Esophagus squamous epithelium (tissue), 4 donors: ENCODE measurements at regions not wholly inside any gene's neighbourhood (a gene's known extent, or its start where the extent isn't known, plus 50 kb on each side); places are given as distances from the start of the nearest gene placed in this dataset.

Experiments
- POLR2A ChIP-seq, 4 donors: fragments of 450-650 bp; IDR thresholded peaks; one replicate each; pipeline ENCODE4 v1.6.1; 2017; ENCODE audit warnings: antibody characterized with exemption in 4 of 4, mild to moderate bottlenecking in 4 of 4, moderate library complexity in 3 of 4
- TF ChIP-seq, protein P1 (sequence below), 6 experiments: fragments of 450-650 bp in 4 of 6; fragments of 200-600 bp in 2 of 6; sonication (generic) in 2 of 6; IDR thresholded peaks; one replicate each; pipeline ENCODE4 v1.5.1; 2016 to 2019; ENCODE audit warnings: antibody characterized with exemption in 6 of 6, mild to moderate bottlenecking in 4 of 6, moderate library complexity in 4 of 6

DNA sequence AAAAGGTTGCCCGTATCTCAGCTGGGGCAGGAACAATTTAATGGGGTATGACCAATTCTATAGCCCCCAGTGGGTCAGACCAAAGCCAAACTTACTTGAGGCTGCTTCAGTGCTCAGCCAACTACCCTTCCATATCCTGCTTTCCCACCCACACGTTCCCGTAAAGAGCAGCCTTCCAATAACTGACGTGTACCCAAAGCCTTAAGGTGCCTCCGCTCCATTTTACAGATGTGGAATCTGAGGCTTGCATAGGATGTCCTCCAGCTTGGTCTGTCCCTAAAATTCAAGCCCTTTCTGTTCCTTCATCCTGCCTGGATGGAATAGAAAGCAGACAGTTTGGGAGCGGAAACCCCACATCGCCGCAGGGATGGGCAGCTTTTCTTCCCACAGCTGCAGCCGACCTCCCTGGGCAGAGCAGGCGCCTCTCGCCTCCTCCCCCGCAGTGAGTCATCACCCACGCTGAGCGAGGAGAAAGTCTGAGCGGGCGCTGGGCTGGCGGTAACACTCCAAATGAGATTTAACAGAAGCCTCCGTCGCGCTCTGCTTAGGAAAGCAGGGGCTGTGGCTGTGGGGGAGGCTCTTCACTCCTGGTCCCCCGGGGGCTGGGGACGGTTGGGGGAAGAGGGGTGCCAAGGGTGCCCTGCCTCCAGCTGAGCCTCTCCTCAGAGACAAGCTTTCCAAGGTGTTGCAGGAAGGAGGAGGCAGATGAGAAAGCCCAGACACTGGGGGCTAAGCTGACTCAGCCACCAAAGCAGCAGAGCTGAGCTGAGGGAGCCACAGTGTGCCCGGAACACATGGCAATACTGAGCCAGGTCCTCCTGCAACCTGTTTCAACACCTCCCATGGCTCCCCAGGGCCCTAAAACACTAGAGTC lies 57.8 kb upstream of the HRH1 start:
- TF ChIP-seq, protein P1, sequence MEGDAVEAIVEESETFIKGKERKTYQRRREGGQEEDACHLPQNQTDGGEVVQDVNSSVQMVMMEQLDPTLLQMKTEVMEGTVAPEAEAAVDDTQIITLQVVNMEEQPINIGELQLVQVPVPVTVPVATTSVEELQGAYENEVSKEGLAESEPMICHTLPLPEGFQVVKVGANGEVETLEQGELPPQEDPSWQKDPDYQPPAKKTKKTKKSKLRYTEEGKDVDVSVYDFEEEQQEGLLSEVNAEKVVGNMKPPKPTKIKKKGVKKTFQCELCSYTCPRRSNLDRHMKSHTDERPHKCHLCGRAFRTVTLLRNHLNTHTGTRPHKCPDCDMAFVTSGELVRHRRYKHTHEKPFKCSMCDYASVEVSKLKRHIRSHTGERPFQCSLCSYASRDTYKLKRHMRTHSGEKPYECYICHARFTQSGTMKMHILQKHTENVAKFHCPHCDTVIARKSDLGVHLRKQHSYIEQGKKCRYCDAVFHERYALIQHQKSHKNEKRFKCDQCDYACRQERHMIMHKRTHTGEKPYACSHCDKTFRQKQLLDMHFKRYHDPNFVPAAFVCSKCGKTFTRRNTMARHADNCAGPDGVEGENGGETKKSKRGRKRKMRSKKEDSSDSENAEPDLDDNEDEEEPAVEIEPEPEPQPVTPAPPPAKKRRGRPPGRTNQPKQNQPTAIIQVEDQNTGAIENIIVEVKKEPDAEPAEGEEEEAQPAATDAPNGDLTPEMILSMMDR (IDR thresholded peaks at IDR 0.05), result no peak
- TF ChIP-seq POLR2A (IDR thresholded peaks at IDR 0.05), result no peak
